ENCODE measurements at regions not wholly inside any gene's neighbourhood (a gene's known extent, or its start where the extent isn't known, plus 50 kb on each side); places are given as distances from the start of the nearest gene placed in this dataset.
"Not testable (repeated sequence)": the region's sequence is repeated elsewhere in the genome, so short reads cannot be mapped to it uniquely, and the experiment has no call there.

GRCh38 chrX:97895751-97896150 lies 1012.0 kb downstream of the RPA4 start:
- no peak overlapping the region for H3K4me3 ChIP-seq (ENCODE audit: control insufficient read depth, low read depth, low read length)
- TF ChIP-seq, protein P1, sequence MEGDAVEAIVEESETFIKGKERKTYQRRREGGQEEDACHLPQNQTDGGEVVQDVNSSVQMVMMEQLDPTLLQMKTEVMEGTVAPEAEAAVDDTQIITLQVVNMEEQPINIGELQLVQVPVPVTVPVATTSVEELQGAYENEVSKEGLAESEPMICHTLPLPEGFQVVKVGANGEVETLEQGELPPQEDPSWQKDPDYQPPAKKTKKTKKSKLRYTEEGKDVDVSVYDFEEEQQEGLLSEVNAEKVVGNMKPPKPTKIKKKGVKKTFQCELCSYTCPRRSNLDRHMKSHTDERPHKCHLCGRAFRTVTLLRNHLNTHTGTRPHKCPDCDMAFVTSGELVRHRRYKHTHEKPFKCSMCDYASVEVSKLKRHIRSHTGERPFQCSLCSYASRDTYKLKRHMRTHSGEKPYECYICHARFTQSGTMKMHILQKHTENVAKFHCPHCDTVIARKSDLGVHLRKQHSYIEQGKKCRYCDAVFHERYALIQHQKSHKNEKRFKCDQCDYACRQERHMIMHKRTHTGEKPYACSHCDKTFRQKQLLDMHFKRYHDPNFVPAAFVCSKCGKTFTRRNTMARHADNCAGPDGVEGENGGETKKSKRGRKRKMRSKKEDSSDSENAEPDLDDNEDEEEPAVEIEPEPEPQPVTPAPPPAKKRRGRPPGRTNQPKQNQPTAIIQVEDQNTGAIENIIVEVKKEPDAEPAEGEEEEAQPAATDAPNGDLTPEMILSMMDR (conservative IDR thresholded peaks at IDR 0.05; ENCODE audit: control insufficient read depth, insufficient read depth, low read depth, low read length): no peak
- peak; percentile 18 for DNase-seq (ENCODE audit: low read depth)

DNA sequence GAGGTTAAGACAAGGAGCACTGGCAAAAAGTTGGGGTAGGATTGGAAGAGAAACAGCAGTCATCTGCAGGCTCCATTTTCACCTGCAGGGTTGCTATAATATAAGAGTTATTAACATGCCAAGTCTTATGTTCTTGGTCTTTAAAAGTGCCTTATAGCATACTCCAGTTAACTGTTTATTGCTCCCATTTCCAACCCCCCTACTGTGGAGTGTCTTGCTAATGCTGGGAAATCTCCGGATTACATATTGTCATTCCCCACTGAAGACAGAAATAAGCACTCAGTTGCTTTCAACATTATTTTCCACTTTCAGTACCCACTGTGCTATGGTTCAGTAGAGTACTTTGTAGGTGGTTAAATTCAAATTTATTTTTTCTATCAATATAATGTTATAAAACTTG lies 1014.3 kb downstream of the RPA4 start:
- no peak for DNase-seq (ENCODE audit: low read depth)
- TF ChIP-seq, protein P1 (conservative IDR thresholded peaks at IDR 0.05; ENCODE audit: control insufficient read depth, insufficient read depth, low read depth, low read length): no peak
- H3K4me3 ChIP-seq (ENCODE audit: control insufficient read depth, low read depth, low read length): no peak overlapping the region

DNA sequence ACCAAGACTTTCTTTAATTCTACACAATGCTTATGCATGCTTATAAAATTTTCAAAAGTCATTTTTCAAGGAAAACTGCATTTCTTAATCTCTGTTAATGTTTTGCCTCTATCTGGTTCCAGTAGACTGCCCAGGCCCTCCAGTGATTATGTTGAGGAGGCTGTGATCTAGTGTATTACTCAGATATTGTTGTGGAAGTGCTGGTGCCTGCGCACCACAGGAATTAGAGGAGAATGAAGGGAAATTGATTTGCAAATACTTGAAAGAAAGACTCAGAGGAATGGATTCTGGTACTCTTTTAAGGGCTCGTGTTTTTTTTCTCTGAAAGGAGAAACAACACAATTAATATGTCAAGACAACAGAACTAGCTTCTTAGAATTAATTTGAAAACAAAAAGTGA lies 1015.1 kb downstream of the RPA4 start:
- TF ChIP-seq, protein P1 (conservative IDR thresholded peaks at IDR 0.05; ENCODE audit: control insufficient read depth, insufficient read depth, low read depth, low read length): no peak
- no peak overlapping the region for H3K4me3 ChIP-seq (ENCODE audit: control insufficient read depth, low read depth, low read length)
- DNase-seq (ENCODE audit: low read depth): peak; percentile 10

DNA sequence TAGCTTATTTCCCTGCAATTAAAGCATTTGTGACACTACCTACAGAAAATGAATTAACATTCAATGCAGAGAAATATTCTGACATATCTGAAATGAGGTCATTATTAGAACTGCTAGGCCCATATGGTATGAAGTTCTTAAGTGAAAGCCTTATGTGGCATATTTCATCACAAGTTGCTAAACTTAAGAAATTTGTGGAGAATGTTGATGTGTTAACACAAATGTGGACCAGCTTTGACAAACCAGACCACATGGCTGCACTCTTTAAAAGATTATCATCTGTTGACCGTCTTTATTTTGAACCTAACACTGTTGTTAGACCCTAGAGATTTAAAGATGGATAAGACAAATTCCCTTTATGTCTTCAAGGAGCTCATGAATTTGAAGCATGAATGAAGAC lies 1024.1 kb downstream of the RPA4 start:
- TF ChIP-seq, protein P1 (conservative IDR thresholded peaks at IDR 0.05; ENCODE audit: control insufficient read depth, insufficient read depth, low read depth, low read length): no peak
- H3K4me3 ChIP-seq (ENCODE audit: control insufficient read depth, low read depth, low read length): no peak overlapping the region
- no peak for DNase-seq (ENCODE audit: low read depth)

DNA sequence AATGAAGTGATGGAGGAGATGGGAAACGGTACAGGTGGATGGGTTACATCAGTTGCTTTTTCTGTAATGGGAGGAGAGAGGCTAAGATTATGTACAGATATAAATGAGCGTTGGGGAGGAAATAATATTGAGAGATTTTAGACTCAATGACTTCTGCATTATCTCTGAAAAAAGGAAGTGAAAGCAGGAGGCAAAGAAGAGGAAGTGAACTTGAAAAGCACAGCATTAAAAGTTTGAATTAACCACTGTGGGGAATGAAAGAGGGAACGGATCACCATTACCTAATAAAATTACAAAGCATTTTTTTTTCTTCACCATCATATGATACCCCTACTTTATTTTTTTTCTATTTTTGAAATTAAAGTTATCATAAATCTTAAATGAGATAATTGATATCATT lies 1025.5 kb downstream of the RPA4 start:
- TF ChIP-seq, protein P1 (conservative IDR thresholded peaks at IDR 0.05; ENCODE audit: control insufficient read depth, insufficient read depth, low read depth, low read length): no peak
- DNase-seq (ENCODE audit: low read depth): no peak
- no peak overlapping the region for H3K4me3 ChIP-seq (ENCODE audit: control insufficient read depth, low read depth, low read length)

- not testable (repeated sequence) for DNase-seq (ENCODE audit: low read depth); H3K4me3 ChIP-seq (ENCODE audit: control insufficient read depth, low read depth, low read length)
These were observed 1031.7 kb downstream of the RPA4 start for GRCh38 chrX:97915390-97915789.

GRCh38 chrX:97921223-97921622 lies 1037.5 kb downstream of the RPA4 start:
- not testable (repeated sequence) for H3K4me3 ChIP-seq (ENCODE audit: control insufficient read depth, low read depth, low read length); DNase-seq (ENCODE audit: low read depth)

GRCh38 chrX:97931586-97931985 lies 1047.9 kb downstream of the RPA4 start:
- H3K4me3 ChIP-seq (ENCODE audit: control insufficient read depth, low read depth, low read length): no peak overlapping the region
- no peak for DNase-seq (ENCODE audit: low read depth)

More at GRCh38 chrX:97931586-97931985, 1047.9 kb downstream of the RPA4 start:
- TF ChIP-seq, protein P1 (conservative IDR thresholded peaks at IDR 0.05; ENCODE audit: control insufficient read depth, insufficient read depth, low read depth, low read length): no peak
